Nephron (organoid): ENCODE measurements at regions not wholly inside any gene's neighbourhood (a gene's known extent, or its start where the extent isn't known, plus 50 kb on each side); places are given as distances from the start of the nearest gene placed in this dataset.

Source experiments
- H3K27ac Mint-ChIP-seq, 3 experiments: 2 replicates each; pipeline ENCODE4 v1.8.0; 2020; ENCODE audit warnings: mixed read lengths in 3 of 3, mild to moderate bottlenecking in 2 of 3, moderate library complexity in 1 of 3
- H3K27me3 Mint-ChIP-seq: 2 replicates; pipeline ENCODE4 v1.8.0; 2021; ENCODE audit warnings: low read depth, mild to moderate bottlenecking, moderate library complexity, mixed read lengths
- H3K36me3 Mint-ChIP-seq: 2 replicates; pipeline ENCODE4 v1.8.0; 2020; ENCODE audit warnings: low read depth, mixed read lengths
- H3K4me1 Mint-ChIP-seq: 2 replicates; pipeline ENCODE4 v1.8.0; 2020; ENCODE audit warnings: mixed read lengths
- H3K4me3 Mint-ChIP-seq, 3 experiments: 2 replicates each; pipeline ENCODE4 v1.8.0; 2020; ENCODE audit warnings: mild to moderate bottlenecking in 3 of 3, mixed read lengths in 3 of 3, moderate library complexity in 2 of 3
- H3K9me3 Mint-ChIP-seq: 2 replicates; pipeline ENCODE4 v1.8.0; 2020; ENCODE audit warnings: mixed read lengths
- TF ChIP-seq, protein P1 (sequence below), 3 experiments: fragments of 200-600 bp; sonication (generic); IDR thresholded peaks; one replicate each; pipeline ENCODE4 v1.5.0; 2021; ENCODE audit warnings: antibody characterized with exemption in 3 of 3; ENCODE audit not compliant: unreplicated experiment in 3 of 3

DNA sequence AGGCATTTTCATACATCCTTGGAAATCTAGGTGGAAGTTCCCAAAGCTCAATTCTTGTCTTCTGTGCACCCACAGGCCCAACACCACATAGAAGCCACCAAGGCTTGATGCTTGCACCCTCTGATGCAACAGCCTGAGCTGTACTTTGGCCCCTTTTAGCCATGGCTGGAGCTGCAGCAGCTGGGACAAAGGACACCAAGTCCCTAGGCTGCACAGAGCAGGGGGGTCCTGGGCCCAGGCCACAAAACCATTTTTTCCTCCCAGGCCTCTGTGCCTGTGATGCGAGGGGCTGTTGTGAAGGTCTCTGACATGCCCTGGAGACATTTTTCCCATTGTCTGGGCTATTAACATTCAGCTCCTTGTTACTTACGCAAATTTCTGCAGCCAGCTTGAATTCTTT, 124.0 kb upstream of the S100G start:
- TF ChIP-seq, protein P1, sequence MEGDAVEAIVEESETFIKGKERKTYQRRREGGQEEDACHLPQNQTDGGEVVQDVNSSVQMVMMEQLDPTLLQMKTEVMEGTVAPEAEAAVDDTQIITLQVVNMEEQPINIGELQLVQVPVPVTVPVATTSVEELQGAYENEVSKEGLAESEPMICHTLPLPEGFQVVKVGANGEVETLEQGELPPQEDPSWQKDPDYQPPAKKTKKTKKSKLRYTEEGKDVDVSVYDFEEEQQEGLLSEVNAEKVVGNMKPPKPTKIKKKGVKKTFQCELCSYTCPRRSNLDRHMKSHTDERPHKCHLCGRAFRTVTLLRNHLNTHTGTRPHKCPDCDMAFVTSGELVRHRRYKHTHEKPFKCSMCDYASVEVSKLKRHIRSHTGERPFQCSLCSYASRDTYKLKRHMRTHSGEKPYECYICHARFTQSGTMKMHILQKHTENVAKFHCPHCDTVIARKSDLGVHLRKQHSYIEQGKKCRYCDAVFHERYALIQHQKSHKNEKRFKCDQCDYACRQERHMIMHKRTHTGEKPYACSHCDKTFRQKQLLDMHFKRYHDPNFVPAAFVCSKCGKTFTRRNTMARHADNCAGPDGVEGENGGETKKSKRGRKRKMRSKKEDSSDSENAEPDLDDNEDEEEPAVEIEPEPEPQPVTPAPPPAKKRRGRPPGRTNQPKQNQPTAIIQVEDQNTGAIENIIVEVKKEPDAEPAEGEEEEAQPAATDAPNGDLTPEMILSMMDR (IDR thresholded peaks at IDR 0.05; ENCODE audit: unreplicated experiment in 3 of 3) = no peak
- H3K36me3 Mint-ChIP-seq = peaks cover 13% of the 10 kb centered on the region
- H3K27me3 Mint-ChIP-seq = no peaks in the 10 kb centered on the region
- no peaks in the 10 kb centered on the region for H3K4me1 Mint-ChIP-seq
- no peak overlapping the region for H3K4me3 Mint-ChIP-seq
- H3K9me3 Mint-ChIP-seq = peaks cover 17% of the 10 kb centered on the region
- no peak overlapping the region for H3K27ac Mint-ChIP-seq

DNA sequence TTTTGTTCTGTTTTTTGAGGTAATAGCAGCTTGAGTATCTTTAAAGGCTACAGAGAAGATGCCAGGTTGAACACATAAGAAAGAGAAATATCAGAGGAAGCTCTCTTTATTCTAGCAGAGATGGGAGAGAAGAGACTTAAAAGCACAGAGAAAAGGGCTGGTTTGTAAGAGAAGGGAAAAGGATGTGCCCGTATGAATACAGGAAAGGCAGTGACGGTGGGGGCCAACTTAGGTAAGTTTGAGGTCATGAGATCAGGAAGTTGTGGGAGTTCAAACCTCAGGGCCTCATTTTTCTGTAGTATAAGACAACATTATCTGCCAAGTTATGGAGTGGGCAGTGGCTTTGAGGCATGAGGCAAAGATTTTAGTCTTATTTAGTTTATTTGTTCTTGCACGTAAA, 121.3 kb upstream of the S100G start:
- no peak overlapping the region for H3K27ac Mint-ChIP-seq
- TF ChIP-seq, protein P1 (IDR thresholded peaks at IDR 0.05; ENCODE audit: unreplicated experiment in 3 of 3) = no peak
- peaks cover 13% of the 10 kb centered on the region for H3K36me3 Mint-ChIP-seq
- no peak overlapping the region for H3K4me3 Mint-ChIP-seq
- no peaks in the 10 kb centered on the region for H3K4me1 Mint-ChIP-seq
- peaks cover 17% of the 10 kb centered on the region for H3K9me3 Mint-ChIP-seq
- no peaks in the 10 kb centered on the region for H3K27me3 Mint-ChIP-seq
